ENCODE measurements at regions not wholly inside any gene's neighbourhood (a gene's known extent, or its start where the extent isn't known, plus 50 kb on each side); places are given as distances from the start of the nearest gene placed in this dataset.

- DNase-seq (ENCODE audit: low read depth, low spot score) (no peak), ATAC-seq (no peak)
- Histone ChIP-seq H3K9me3 (ENCODE audit: control insufficient read depth in 1 of 2, insufficient read depth in 1 of 2, low read depth in 1 of 2, low read length in 2 of 2) (no peaks in the 10 kb centered on the region; a peak in 1 of 4 replicates), H3K9me2 (ENCODE audit: insufficient read depth) (no peaks in the 10 kb centered on the region), H3K4me3 (replicated peaks in 1 of 2; ENCODE audit: low read depth in 1 of 2, low read length in 2 of 2) (no peak overlapping the region), H3K79me2 (ENCODE audit: insufficient read depth, low read length) (no peaks in the 10 kb centered on the region), H3K27ac (ENCODE audit: low read depth, low read length) (no peak overlapping the region), H2AFZ (ENCODE audit: low read depth, low read length, poor library complexity, severe bottlenecking) (no peak overlapping the region), H3K4me1 (ENCODE audit: control insufficient read depth in 1 of 2, insufficient read depth in 2 of 2, low read length in 2 of 2) (no peaks in the 10 kb centered on the region), H3K9ac (ENCODE audit: low read length) (no peak overlapping the region), H3K4me2 (ENCODE audit: low read length) (no peak overlapping the region), H3K27me3 (ENCODE audit: insufficient read depth, low read length) (no peaks in the 10 kb centered on the region; the same call in 1 of the 2 replicates), H3K36me3 (ENCODE audit: control insufficient read depth in 1 of 2, insufficient read depth in 2 of 2, low read length in 2 of 2) (no peaks in the 10 kb centered on the region), H4K20me1 (ENCODE audit: insufficient read depth) (no peaks in the 10 kb centered on the region)
- ChIA-PET CTCF (no interaction called here), POLR2A (no interaction called here), RAD21 (ENCODE audit: low non-redundant PET in 1 of 2, low total read pairs in 2 of 2, uncharacterized antibody in 2 of 2, unreplicated experiment in 2 of 2) (no interaction called here)
- BruUV-seq (replicated peaks): no TSS peak
- TF ChIP-seq REST (IDR thresholded peaks at IDR 0.05; ENCODE audit: low read depth): no peak
- intact Hi-C loops (cut with micrococcal nuclease): no loop called here
Measured at GRCh38 chr22:48179571-48180546, 1417.4 kb downstream of the TBC1D22A start.

GRCh38 chr22:48178536-48178935, 1416.1 kb downstream of the TBC1D22A start:
- H2AFZ ChIP-seq (ENCODE audit: low read depth, low read length, poor library complexity, severe bottlenecking): no peak overlapping the region
- no peak overlapping the region for H3K4me2 ChIP-seq (ENCODE audit: low read length)
- H3K4me1 ChIP-seq (ENCODE audit: control insufficient read depth in 1 of 2, insufficient read depth in 2 of 2, low read length in 2 of 2): no peaks in the 10 kb centered on the region
- DNase-seq (ENCODE audit: low read depth, low spot score) (no peak), ATAC-seq (no peak)
- H3K36me3 ChIP-seq (ENCODE audit: control insufficient read depth in 1 of 2, insufficient read depth in 2 of 2, low read length in 2 of 2): no peaks in the 10 kb centered on the region
- ChIA-PET POLR2A (no interaction called here), RAD21 (ENCODE audit: low non-redundant PET in 1 of 2, low total read pairs in 2 of 2, uncharacterized antibody in 2 of 2, unreplicated experiment in 2 of 2) (no interaction called here), CTCF (no interaction called here)
- no peak for TF ChIP-seq MAX (IDR thresholded peaks at IDR 0.05)
- intact Hi-C loops (cut with micrococcal nuclease): no loop called here
- no peaks in the 10 kb centered on the region for H3K79me2 ChIP-seq (ENCODE audit: insufficient read depth, low read length)
- no peak overlapping the region for H3K27ac ChIP-seq (ENCODE audit: low read depth, low read length)
- H3K4me3 ChIP-seq (replicated peaks in 1 of 2; ENCODE audit: low read depth in 1 of 2, low read length in 2 of 2): no peak overlapping the region
- BruUV-seq (replicated peaks): no TSS peak
- H3K9me3 ChIP-seq (ENCODE audit: control insufficient read depth in 1 of 2, insufficient read depth in 1 of 2, low read depth in 1 of 2, low read length in 2 of 2): no peaks in the 10 kb centered on the region; a peak in 1 of 4 replicates
- no peaks in the 10 kb centered on the region for H4K20me1 ChIP-seq (ENCODE audit: insufficient read depth)
- no peaks in the 10 kb centered on the region for H3K9me2 ChIP-seq (ENCODE audit: insufficient read depth)
- no peaks in the 10 kb centered on the region; the same call in 1 of the 2 replicates for H3K27me3 ChIP-seq (ENCODE audit: insufficient read depth, low read length)
- H3K9ac ChIP-seq (ENCODE audit: low read length): no peak overlapping the region
